NCI-H2171 (cell line): ENCODE measurements at regions not wholly inside any gene's neighbourhood (a gene's known extent, or its start where the extent isn't known, plus 50 kb on each side); places are given as distances from the start of the nearest gene placed in this dataset.
A peak's percentile ranks its signal among the peaks of the same experiment; 100 is the strongest.

Experiments
- DNase-seq: peaks from one replicate; lab custom pipeline; 2025; lab: John Stamatoyannopoulos, UW

DNA sequence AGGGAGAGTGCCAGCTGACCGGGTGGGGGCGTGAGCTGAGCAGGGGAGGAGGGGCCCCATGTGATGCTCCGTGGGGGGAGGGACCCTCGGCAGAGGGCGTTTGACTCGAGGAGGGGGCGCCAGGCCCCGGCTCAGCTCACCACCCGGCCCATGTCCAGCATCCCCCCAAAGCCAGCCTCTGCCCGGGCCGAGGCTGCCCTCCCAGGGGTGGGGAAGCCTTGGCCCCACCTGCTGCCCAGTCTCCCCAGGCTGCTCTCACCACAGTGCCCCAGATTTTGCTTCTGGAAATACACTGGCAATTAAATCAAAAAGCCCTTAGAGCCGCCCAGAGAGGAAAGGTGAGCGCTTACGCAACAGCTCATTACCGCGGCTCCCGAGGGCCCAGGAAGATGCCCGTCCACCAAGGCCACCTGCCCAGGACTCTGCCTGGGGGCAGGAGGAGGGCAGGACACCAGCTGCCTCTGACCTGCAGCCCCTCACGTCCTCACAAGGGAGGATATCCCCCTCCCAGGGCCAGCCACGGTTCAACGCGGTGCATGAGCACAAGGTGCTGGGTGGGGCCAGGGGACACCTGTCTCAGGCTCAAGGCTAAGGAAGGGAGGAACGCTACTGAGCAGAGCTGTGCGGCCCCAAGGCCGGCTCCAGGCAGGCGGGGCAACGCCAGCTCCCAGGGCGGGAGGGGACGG, 70.0 kb upstream of the INPP5A start:
- DNase-seq = no peak

DNA sequence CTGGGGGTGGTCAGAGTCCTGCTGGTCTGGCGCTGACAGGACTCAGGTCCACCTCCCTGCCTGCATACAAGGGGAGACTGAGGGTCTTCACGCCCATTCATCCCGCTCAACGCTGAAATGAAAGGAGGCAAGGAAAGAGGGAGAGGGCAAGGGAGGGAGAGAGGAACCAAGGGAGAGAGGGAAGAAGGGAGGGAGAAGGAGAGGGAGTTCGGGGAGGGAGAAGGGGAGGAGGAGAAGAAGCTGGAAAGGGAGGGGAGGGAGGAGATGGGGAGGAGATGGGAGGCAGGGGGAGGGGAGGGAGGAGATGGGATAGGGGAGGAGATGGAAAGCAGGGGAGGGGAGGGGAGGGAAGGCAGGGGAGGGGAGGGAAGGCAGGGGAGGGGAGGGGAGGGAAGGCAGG, 69.4 kb upstream of the INPP5A start:
- DNase-seq = no peak

DNA sequence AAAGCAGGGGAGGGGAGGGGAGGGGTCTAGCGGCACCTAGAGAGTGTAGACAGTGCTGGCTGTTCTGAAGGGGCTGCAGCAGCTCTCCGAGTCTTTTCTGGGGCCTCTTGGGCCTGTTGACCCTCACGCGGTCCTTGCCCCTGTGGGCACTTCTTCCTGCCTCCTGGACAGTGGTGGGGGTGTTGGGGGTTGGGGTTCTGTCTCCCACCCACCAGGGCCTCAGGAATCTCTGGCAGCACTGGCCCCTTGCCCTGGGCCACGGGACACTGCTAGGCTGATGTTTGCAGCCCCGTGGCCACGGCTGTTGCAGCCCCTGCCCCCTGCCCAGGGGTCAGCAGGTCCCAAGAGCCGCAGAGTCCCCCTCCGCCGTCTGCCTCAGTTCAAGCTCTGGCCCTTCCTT, 68.9 kb upstream of the INPP5A start:
- DNase-seq = no peak

DNA sequence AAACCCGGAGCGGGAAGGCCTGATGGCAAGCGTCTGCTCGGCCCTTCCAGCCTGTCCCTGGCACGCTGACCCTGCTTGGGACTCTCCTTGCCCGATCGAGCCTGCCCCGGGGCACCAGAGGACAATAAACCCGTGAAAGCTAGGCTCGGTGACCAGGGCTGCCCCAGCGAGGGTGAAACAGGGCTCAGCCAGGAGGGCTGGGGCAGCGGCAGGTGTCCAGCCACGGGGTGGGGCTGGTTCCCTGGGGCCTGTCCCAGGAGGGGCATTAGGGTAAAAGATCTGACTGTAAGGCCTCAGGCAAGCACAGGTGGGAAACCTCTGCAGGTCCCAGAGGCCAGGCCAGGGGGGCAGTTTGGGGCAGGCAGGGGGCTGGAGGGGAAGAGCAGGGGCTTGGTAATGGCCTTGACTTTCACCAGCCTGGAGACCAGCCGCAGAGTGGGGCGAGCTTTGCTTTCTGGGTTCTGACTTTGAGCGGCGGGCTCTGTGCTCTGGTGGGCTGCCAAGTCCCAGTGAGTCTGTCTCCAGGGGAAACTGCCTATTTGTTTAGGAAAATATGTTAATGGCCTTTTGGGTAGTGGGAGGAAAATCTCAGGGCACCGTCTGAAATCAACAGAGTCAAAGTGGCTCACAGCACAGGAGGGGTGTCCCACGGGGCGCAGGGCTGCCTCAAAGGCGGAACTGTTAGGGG, 68.2 kb upstream of the INPP5A start:
- DNase-seq = peak; percentile 41

DNA sequence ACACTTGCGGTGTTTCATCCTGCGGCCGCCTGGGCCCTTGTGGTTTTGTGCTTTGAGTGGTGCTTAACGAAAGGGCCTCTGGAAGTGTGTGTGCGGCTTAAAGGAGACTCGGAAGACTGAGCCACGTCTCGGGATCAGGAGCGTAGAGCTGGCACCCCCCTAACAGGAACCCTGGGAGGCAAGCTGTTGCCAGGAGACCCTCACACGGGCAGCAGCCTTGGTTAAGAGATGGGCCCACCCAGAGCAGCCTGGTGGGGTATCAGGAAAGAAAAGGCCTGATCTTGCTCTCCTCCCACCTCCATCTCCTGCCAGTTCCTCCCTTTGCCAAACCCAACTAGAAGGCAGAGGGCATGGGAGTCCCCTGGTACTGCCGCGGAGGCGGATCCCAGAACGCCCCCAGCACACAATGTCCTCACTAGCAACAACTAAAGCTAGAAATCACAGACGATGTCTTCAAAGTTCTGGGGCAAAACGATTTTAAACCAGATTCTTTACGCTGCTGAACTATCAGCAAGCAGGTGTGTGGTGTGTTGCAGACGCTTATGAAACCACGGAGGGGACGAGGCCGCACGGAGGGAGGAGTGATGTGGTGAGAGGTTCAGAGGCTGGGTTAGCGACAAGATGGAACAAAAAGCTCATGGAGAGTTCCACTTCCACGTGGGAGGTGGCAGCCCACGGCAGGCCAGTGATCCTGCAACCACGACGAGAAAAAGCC, 67.0 kb upstream of the INPP5A start:
- DNase-seq = no peak

DNA sequence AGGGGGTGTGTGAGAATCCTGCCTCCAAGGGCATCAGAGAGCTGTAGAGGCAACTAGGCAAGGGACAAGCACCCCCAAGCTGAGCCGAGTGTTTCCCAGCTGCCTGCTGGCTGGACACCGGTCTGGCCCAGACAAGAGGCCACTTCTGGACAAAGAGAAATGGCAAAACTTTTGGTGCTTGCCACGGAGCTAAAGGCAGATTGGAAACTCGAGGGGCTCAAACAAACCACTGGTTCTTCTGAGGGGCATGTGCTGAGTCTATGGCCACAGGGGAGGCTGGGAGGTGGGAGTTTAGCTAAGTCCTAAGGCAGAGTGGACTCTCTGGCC, 66.5 kb upstream of the INPP5A start:
- no peak for DNase-seq

DNA sequence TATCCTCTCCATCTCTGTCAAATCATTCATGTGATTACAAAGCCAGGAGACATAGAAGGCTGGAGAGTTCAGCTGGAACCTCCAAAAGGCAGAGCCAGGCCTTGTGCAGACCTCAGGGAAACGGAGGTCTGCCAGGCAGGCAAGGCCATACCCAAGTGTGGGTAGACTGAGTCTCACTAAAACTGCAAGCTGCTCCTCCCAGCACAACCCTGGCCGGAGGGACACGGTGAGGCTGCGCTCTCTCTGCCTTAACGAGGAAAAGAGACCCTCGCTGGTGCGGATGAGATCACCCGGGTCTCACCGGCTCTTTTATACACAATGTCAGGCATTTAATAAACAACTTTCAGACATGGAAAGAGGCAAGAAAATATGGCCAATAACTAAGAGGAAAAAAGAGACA, 66.1 kb upstream of the INPP5A start:
- DNase-seq = no peak

DNA sequence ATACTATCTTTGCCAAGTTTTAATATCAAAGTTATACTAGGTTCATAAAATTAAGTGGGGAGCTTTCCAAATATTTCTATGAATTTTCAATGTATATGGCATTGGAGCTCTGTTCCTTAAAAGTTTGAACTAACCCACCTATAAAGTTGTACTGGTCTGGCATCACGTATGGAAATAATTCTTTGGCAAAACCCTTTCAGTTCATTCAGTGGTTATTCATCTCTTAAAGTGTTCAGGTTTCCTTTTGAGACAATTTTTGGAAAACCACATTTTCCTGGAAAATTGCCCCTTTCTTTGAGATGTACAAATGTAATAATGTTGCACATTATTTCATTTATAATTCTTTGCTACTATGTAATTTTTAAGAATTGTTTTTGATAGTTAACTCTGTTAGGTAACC, 62.5 kb upstream of the INPP5A start:
- DNase-seq = no peak

DNA sequence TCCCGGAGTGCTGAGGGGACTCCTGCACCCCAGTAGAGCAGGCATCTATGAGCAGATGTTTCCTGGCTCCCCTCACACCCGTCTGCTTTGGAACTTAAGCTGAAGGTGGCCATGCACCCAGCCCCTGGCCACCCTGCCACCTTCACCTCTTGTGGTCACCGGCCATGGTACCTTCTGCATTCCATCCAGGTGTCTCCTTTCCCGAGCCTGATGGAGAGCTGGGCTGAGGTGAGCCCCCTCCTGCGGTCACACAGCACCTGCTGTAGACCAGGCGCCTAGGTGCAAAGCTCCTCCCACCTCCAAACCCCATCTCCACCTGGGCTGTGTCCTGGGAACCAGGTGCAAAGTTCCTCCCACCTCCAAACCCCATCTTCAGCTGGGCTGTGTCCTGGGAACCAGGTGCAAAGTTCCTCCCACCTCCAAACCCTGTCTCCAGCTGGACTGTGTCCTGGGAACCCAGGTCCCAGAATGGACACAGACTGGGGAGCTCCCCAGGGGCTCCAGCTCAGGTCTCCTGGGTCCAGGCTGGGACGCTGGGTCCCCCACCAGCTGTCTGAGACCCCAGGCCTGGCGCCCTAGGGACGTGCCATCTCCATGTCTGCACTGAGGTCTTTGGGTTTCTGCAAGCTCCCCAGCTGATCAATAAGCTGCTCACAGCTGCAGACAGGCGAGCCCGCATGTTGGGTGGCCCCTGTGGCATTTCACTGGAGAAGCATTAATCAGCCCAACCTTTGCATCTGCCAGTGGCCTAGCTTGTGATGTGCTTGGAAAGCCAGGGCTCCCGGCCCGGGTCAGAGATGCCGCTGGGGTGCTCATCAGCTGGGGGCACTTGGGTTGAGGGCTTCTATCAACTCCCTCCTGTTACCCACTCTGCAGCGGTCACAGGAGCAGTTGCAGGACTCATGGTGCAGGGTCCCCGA, 61.2 kb upstream of the INPP5A start:
- no peak for DNase-seq

DNA sequence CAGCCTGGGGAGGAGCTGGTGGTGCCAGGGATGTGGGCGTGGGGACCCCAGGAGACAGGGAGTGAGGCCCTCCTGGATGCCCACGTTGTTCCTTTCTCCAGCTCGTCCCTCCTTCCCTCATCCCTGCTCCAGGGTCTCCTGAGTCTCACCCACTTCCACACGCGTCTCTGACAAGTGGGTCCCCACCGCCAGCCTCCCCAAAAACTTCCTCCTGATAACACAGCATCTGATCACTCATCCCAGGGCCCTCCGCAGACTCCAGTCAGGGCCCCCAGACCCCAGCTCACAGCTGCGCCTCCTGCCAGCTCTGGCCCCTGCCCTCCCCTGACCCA, 60.6 kb upstream of the INPP5A start:
- no peak for DNase-seq

DNA sequence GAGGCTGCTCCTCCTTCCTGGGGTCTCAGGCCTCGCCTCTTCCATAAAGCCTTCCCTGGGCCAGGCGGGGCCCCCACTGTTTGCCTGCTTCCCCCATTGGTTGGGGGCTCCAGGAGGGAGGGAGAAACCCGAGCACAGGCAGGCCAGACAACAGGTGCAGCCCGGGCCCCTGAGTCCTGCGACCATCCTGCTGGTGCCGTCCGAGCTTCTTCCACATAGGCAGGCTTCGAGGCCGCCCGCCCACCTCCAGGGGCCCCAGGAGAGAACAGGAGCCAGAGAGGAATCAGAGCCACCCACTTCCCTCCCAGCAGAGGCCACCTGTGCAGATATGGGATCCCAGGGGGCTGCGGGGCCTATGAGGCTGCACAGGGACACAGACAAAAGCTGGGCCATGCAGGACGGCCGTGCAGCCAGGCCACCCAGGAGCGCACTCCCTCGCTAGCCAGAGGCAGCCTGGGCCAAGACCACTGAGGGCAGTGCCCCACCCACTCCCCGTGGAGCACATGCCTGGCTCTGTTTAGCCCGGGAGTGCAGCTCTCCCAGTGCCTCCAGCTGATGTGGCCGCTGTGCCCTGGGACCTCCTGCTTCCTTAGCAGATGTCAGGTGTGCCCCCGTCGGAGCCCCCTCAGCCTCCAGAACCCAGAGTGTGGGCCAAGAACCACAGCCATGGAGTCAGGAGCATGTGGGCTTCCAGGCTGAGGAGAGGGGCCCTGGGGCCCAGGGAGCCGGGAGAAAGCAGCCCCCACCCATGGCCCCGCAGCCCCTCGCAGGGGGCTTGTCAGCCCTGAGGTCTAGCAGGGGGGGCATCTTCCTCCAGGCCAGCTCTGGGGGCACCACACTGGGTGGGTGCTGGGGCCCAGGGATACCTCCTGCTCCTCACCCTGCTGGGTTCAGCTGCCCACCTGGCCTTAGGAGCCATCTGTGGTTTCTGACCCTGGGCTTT, 59.9 kb upstream of the INPP5A start:
- DNase-seq = no peak

DNA sequence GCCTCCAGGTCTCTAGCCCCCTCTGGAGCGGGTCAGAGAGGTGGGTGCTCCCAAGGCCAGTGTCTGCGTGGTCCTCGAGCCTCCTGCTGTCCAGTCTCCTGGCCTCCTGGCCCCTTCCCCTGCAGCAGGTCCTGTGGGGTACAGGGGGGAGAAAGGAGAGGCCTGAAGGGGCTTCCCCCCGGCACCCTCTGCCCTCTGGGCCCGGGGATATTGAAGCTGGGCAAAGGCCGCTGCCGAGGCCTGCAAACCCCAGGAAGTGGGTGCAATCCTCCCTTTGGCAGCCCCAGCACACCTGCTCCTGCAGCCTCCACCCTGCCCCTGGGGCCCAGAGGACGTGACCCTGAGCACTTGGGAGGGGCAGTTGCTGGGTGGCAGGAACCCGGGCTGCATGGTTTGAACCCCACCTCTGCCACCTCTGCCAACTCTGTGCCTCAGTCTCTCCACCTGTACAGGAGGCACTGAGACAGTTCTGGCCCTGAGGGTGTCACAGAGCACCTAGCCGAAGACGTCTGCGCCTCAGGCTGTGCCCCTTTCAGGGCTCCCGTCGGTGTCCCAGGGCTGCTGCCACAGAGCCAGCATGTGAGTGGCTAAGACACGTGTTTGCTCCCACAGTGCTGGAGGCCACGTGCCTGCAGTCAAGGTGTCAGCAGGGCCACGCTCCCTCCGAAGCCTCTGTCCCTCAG, 59.1 kb upstream of the INPP5A start:
- no peak for DNase-seq

DNA sequence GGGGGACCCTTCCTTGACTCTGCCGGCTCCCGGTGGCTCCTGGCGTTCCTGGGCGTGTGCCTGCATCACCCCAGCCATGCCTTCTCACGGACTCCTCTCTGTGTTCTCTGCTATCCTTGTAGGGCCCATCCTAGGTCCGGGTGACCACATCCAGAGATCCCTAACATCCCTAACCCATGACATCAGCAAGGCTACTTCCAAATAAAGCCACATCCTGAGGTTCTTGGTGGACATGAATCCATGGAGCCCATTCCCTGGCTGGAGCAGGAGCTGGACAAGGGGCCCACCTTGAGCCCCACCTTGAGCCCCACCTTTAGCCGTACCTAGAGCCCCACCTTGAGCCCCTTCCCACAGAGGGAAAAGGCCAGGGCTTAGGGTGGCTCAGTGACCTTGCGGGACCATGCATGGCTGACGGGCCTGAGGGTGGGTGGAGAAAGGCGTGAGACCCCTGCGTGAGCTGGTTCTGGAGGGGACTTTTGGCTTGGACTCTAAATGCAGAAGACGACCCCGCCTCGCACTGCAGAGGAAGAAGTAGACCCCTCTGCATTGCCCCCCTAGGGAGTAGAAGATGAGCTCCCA, 58.5 kb upstream of the INPP5A start:
- DNase-seq = no peak

DNA sequence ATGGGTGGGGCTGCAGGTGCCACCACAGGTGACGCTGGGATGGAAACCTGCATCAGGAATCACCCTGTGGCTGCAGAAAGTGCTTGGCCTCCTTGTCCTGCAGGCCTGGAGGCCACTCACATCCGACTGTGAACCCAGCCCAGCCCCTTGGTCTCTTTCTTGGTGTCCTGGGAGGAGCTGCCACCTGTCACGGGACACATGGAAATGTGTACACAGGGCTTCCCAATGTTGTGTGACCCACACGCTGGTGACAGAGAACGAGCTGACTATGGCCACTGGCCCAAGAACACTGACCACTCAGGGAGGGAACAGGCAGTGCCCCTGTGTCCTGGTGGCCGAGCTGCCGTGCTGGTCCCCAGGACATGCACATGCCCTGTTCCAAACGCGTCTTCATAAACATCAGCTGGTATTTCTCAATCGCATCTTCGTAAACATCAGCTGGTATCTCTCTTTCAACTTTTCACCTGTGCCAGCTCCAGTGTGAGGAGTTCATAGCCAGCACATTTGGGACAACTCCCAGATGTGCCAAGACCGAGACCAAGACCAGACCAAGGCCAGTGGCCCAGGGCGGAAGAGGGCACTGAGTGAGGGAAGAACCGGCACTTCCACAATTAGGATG, 57.9 kb upstream of the INPP5A start:
- DNase-seq = no peak

DNA sequence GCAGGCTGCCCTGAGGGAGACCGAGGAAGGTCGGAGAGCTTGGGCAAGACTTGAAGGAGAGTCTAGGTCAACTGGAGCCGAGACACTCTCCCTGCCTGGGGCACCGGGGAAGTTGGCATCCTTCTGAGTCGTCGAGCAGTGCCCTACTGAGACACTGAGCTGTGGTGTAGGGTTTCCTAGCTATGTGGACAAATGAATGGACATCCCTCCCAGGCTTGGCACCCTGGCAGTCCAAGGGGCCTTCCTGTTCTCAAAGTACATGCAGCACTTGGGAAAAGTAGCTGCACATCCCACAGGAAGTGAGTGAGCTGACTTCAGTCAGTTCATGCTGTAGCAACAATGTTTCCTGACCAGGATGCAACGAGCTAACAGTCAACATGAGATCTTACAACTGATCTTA, 57.2 kb upstream of the INPP5A start:
- no peak for DNase-seq

DNA sequence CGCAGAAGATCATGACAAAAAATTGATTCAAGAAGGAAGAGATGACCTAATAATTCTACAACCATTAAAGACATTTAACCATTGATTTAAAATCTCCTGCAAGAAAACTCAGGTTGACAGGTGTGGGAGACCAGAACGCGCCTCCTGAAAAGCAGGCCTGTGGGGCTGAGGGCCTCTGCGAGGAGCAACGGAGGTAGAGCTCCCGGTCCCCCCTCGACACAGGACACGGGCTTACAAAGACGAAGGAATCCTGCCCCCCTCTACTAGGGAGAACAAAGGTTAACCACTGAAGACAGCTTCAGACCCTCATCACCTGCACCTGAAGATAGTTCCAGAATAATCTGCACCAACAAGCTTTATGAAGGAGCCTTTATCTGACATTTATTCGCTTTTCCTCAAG, 55.9 kb upstream of the INPP5A start:
- no peak for DNase-seq

DNA sequence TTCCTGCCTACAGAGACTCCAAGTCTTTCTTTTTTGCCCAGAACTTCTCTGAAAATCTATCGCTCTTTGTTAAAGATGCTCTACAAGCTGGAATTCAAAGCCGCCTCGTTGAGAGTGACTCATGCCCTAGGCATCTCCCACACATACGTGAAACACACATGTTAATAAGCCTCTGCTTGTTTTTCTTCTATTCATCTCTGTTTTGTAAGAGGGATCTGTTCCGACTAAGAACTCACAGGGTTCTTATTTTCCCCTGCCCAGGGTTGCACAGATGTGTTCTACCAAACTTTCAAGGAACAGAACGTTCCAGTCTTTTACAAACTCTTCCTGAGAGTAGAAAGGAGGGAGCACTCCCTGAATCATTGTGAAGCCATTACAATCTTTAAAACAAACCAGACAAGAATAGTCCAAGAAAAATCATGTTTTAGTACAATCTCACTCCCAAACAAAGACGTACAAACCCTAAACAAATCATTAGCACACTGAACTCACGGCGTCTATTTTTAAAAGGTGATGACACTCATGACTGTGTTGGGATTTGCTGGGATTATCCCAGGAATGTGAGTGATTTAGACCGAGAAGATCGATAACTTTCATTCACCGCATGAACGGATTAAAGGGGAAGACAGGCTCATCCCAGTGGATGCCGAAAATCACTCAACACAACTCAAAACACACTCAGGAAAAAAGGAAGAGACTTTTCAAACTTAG, 55.3 kb upstream of the INPP5A start:
- DNase-seq = no peak

DNA sequence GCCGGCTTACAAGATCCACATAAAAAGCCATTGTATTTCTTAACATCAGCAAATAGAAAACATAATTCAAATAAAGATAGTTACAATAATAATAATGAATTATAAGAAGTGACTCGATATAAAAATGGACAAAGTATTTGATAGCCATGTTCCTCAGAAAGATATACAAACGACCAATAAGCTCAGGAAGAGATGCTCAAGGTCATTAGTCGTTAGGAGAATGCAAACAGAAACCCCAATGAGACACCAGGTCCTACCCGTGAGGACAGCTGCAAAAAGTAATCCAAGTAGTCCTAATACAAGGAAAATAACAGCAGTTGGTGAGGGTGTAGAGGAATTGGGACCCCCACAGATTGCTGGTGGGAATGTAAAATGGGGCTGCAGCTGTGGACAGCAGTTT, 54.2 kb upstream of the INPP5A start:
- DNase-seq = no peak

DNA sequence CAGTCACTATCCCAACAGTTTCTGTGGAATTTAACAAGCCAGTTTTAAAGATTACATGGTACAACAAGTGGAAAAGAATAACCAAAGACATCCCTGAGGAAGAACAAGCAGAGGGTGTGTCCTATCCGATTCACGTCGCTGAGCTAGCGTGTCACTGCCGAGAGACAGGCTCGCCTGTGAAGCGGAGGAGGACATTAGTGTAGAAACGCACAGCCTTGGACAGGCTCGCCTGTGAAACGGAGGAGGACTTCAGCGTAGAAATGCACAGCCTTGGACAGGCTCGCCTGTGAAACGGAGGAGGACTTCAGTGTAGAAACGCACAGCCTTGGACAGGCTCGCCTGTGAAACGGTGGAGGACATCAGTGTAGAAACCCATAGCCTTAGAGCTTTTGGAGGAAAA, 52.7 kb upstream of the INPP5A start:
- DNase-seq = no peak
